Osteocyte (in vitro differentiated cells): ENCODE measurements at regions not wholly inside any gene's neighbourhood (a gene's known extent, or its start where the extent isn't known, plus 50 kb on each side); places are given as distances from the start of the nearest gene placed in this dataset.
A peak's percentile ranks its signal among the peaks of the same experiment; 100 is the strongest.

Experiments used
- DNase-seq: peaks from one replicate; pipeline ENCODE4 v3.0.0; 2021; ENCODE audit warnings: mixed read lengths; ENCODE audit not compliant: unreplicated experiment; ENCODE audit errors: extremely low spot score
- H3K27ac Mint-ChIP-seq: one replicate; pipeline ENCODE4 v1.8.0; 2021; ENCODE audit warnings: mild to moderate bottlenecking, mixed read lengths; ENCODE audit not compliant: unreplicated experiment
- H3K27me3 Mint-ChIP-seq: one replicate; pipeline ENCODE4 v1.8.0; 2021; ENCODE audit warnings: mixed read lengths; ENCODE audit not compliant: unreplicated experiment
- H3K36me3 Mint-ChIP-seq: one replicate; pipeline ENCODE4 v1.8.0; 2021; ENCODE audit warnings: mixed read lengths; ENCODE audit not compliant: unreplicated experiment
- H3K4me1 Mint-ChIP-seq: one replicate; pipeline ENCODE4 v1.8.0; 2021; ENCODE audit warnings: mixed read lengths; ENCODE audit not compliant: unreplicated experiment
- H3K4me3 Mint-ChIP-seq: one replicate; pipeline ENCODE4 v1.8.0; 2021; ENCODE audit warnings: mild to moderate bottlenecking, moderate library complexity, mixed read lengths; ENCODE audit not compliant: unreplicated experiment
- H3K9me3 Mint-ChIP-seq: one replicate; pipeline ENCODE4 v1.8.0; 2021; ENCODE audit warnings: mixed read lengths; ENCODE audit not compliant: unreplicated experiment
- CTCF ChIP-seq: fragments of 200-600 bp; sonication (generic); IDR thresholded peaks from 2 replicates; pipeline ENCODE4 v1.5.0; 2021; ENCODE audit warnings: antibody characterized with exemption, mild to moderate bottlenecking, moderate library complexity

GRCh38 chr13:74452881-74453280 is 318.7 kb upstream of the KLF12 start:
- Mint-ChIP-seq H3K4me3 (no peak overlapping the region), H3K9me3 (peaks cover 14% of the 10 kb centered on the region), H3K27ac (no peak overlapping the region), H3K27me3 (no peaks in the 10 kb centered on the region), H3K4me1 (peaks cover 26% of the 10 kb centered on the region), H3K36me3 (peaks cover 2% of the 10 kb centered on the region)
- no peak for TF ChIP-seq CTCF
- DNase-seq: no peak

GRCh38 chr13:74452176-74452575 is 318.0 kb upstream of the KLF12 start:
- DNase-seq: no peak
- Mint-ChIP-seq H3K9me3 (peaks cover 14% of the 10 kb centered on the region), H3K27ac (peak overlapping the region; percentile 39), H3K4me3 (no peak overlapping the region), H3K36me3 (peaks cover 2% of the 10 kb centered on the region), H3K4me1 (peaks cover 26% of the 10 kb centered on the region), H3K27me3 (no peaks in the 10 kb centered on the region)
- no peak for TF ChIP-seq CTCF

DNA sequence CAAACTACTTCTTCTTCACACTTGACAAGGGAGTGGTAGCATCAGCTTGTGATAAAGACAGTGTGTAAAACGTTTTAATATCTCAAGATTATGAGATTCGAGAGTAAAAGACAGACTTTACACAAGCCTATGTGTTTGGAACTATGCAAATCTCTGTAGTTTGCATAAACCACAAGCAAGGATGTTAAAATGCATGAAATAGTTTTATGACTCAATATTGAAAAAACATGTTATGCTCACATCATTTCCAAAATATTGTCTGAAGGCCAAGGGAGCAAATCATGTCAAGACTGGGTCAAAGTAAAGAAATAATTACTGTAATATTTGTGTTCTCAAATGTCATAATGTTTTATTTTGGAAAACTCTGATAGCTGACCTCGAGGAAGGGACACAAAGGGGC is 316.8 kb upstream of the KLF12 start:
- Mint-ChIP-seq H3K4me1 (peaks cover 26% of the 10 kb centered on the region), H3K36me3 (peaks cover 2% of the 10 kb centered on the region), H3K9me3 (peaks cover 14% of the 10 kb centered on the region), H3K27ac (peak overlapping the region; percentile 46), H3K4me3 (no peak overlapping the region), H3K27me3 (no peaks in the 10 kb centered on the region)
- no peak for DNase-seq
- no peak for TF ChIP-seq CTCF

DNA sequence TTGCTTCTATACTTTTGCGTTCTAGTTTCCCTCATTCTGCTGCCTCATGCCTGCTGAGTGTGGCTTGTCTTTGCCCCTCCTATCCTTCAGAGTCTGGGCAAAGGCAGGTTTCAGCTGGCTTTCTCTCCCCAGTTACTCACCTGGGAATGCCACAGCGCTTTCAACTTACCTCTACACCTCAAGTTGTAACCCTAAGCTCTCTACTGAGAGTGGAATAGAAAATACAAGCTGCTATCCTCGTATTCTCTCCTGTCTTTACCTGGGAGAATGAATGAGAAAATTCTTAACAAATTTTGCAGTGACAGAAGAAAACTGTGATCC is 316.3 kb upstream of the KLF12 start:
- no peaks in the 10 kb centered on the region for H3K27me3 Mint-ChIP-seq
- no peak for TF ChIP-seq CTCF
- peaks cover 9% of the 10 kb centered on the region for H3K9me3 Mint-ChIP-seq
- no peak for DNase-seq
- peaks cover 28% of the 10 kb centered on the region for H3K4me1 Mint-ChIP-seq
- H3K4me3 Mint-ChIP-seq: no peak overlapping the region
- no peak overlapping the region for H3K27ac Mint-ChIP-seq
- peaks cover 2% of the 10 kb centered on the region for H3K36me3 Mint-ChIP-seq

DNA sequence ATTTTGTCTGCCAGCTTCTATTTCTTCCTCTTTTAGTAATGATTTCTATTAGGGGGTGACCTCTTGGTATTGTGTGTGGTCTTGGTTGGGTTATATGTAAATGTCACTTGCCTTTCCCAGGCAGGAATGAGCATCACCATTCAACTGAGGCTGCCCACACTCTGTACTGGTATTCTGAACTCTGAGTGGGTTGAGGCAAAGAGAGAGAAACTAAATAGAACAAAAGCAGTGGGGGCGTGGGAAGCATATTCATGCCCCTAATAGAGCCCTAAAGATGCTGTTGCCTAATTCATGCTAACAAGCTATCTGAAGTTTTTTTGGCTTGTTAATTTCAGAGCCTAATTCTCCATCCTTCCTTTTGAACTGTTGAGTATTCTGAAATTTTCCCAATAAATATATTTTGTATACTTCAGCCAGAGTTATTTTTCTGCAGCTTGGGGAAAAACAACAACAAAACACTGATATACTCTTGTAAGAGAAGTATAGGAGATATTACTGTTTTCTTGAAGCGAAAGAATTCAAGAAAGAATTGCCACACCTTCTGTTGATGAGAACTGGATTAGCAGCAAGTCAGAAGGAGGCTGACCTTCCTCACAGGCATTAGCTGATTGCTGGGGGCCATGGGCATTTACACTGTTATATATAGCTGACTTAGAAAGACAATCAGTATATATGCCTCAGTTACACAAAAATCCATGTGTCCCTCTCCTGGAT is 315.8 kb upstream of the KLF12 start:
- DNase-seq: no peak
- peaks cover 33% of the 10 kb centered on the region for H3K4me1 Mint-ChIP-seq
- peaks cover 4% of the 10 kb centered on the region for H3K9me3 Mint-ChIP-seq
- no peaks in the 10 kb centered on the region for H3K27me3 Mint-ChIP-seq
- no peak for TF ChIP-seq CTCF
- H3K27ac Mint-ChIP-seq: no peak overlapping the region
- H3K36me3 Mint-ChIP-seq: peaks cover 2% of the 10 kb centered on the region
- H3K4me3 Mint-ChIP-seq: no peak overlapping the region
